Putamen (tissue), 1 donor: ENCODE measurements at regions not wholly inside any gene's neighbourhood (a gene's known extent, or its start where the extent isn't known, plus 50 kb on each side); places are given as distances from the start of the nearest gene placed in this dataset.

Experiments used
- DNase-seq: peaks from one replicate; pipeline ENCODE4 v3.0.0-alpha.2; 2016; ENCODE audit warnings: low spot score

GRCh38 chr15:62988701-62989100, 53.8 kb upstream of the TPM1 start:
- no peak for DNase-seq

- DNase-seq: no peak
Observed at GRCh38 chr15:62989366-62990055, 53.0 kb upstream of the TPM1 start.

- no peak for DNase-seq
Observed at GRCh38 chr15:62991698-62992097, 50.8 kb upstream of the TPM1 start.

- no peak for DNase-seq
Observed at GRCh38 chr15:62992302-62992701, 50.2 kb upstream of the TPM1 start.
